ENCODE measurements at regions not wholly inside any gene's neighbourhood (a gene's known extent, or its start where the extent isn't known, plus 50 kb on each side); places are given as distances from the start of the nearest gene placed in this dataset.

- H3K36me3 Mint-ChIP-seq, result no peaks in the 10 kb centered on the region
- Histone ChIP-seq H3K9me3 (ENCODE audit: control insufficient read depth in 2 of 2, low read length in 2 of 2) (no peaks in the 10 kb centered on the region), H3K27ac (ENCODE audit: insufficient read depth, low read length, poor library complexity, severe bottlenecking) (no peak overlapping the region), H3K36me3 (ENCODE audit: control insufficient read depth, insufficient read depth, low read length) (no peaks in the 10 kb centered on the region), H3K27me3 (ENCODE audit: control insufficient read depth, insufficient read depth, low read length) (no peaks in the 10 kb centered on the region), H3K4me3 (ENCODE audit: low read depth, low read length) (no peak overlapping the region), H3K4me1 (ENCODE audit: control insufficient read depth, insufficient read depth, low read length, poor library complexity, severe bottlenecking) (no peaks in the 10 kb centered on the region)
- H3K4me1 Mint-ChIP-seq, result no peaks in the 10 kb centered on the region
- H3K27me3 Mint-ChIP-seq, result no peaks in the 10 kb centered on the region
- ATAC-seq (ENCODE audit: low read depth in 2 of 2), result no peak
- DNase-seq, result no peak
- no peak overlapping the region for H3K27ac Mint-ChIP-seq
- no peak overlapping the region for H3K4me3 Mint-ChIP-seq
- H3K9me3 Mint-ChIP-seq, result peaks cover 0 to 2% (median 0%) of the 10 kb centered on the region in 7 donors
Observed at GRCh38 chr12:61780435-61780834, 479.8 kb upstream of the USP15 start.

- H3K4me3 ChIP-seq (ENCODE audit: low read depth, low read length), result no peak overlapping the region
- H3K9me3 Mint-ChIP-seq, result peaks cover 0 to 7% (median 4%) of the 10 kb centered on the region in 7 donors
- no peak overlapping the region for H3K4me3 Mint-ChIP-seq
- no peaks in the 10 kb centered on the region for H3K4me1 ChIP-seq (ENCODE audit: control insufficient read depth, insufficient read depth, low read length, poor library complexity, severe bottlenecking)
- no peaks in the 10 kb centered on the region for H3K36me3 ChIP-seq (ENCODE audit: control insufficient read depth, insufficient read depth, low read length)
- no peaks in the 10 kb centered on the region for H3K27me3 Mint-ChIP-seq
- H3K36me3 Mint-ChIP-seq, result no peaks in the 10 kb centered on the region
- H3K27ac Mint-ChIP-seq, result no peak overlapping the region
- ATAC-seq (ENCODE audit: low read depth in 2 of 2) (no peak), DNase-seq (no peak)
- H3K4me1 Mint-ChIP-seq, result no peaks in the 10 kb centered on the region
- peaks cover 0 to 3% of the 10 kb centered on the region in 2 experiments for H3K9me3 ChIP-seq (ENCODE audit: control insufficient read depth in 2 of 2, low read length in 2 of 2)
- H3K27ac ChIP-seq (ENCODE audit: insufficient read depth, low read length, poor library complexity, severe bottlenecking), result no peak overlapping the region
- no peaks in the 10 kb centered on the region for H3K27me3 ChIP-seq (ENCODE audit: control insufficient read depth, insufficient read depth, low read length)
Observed at GRCh38 chr12:61781021-61781581, 479.1 kb upstream of the USP15 start.

- no peaks in the 10 kb centered on the region for H3K9me3 ChIP-seq (ENCODE audit: control insufficient read depth in 2 of 2, low read length in 2 of 2)
- H3K4me3 ChIP-seq (ENCODE audit: low read depth, low read length), result no peak overlapping the region
Observed at GRCh38 chr12:61796846-61797245, 463.4 kb upstream of the USP15 start.

GRCh38 chr12:61797266-61797665 lies 462.9 kb upstream of the USP15 start:
- no peak overlapping the region for H3K4me3 Mint-ChIP-seq

More at GRCh38 chr12:61796846-61797245, 463.4 kb upstream of the USP15 start:
- DNase-seq, result no peak
- no peak overlapping the region for H3K27ac Mint-ChIP-seq
- H3K36me3 ChIP-seq (ENCODE audit: control insufficient read depth, insufficient read depth, low read length), result no peaks in the 10 kb centered on the region
- no peaks in the 10 kb centered on the region for H3K27me3 ChIP-seq (ENCODE audit: control insufficient read depth, insufficient read depth, low read length)
- no peak overlapping the region for H3K4me3 Mint-ChIP-seq
- H3K4me1 ChIP-seq (ENCODE audit: control insufficient read depth, insufficient read depth, low read length, poor library complexity, severe bottlenecking), result no peaks in the 10 kb centered on the region
- H3K27me3 Mint-ChIP-seq, result no peaks in the 10 kb centered on the region
- no peaks in the 10 kb centered on the region for H3K36me3 Mint-ChIP-seq
- H3K9me3 Mint-ChIP-seq, result peaks cover 0 to 8% (median 2%) of the 10 kb centered on the region in 7 donors
- no peak overlapping the region for H3K27ac ChIP-seq (ENCODE audit: insufficient read depth, low read length, poor library complexity, severe bottlenecking)
- no peaks in the 10 kb centered on the region for H3K4me1 Mint-ChIP-seq
- no peak for ATAC-seq (ENCODE audit: low read depth in 2 of 2)

GRCh38 chr12:61798778-61799177 lies 461.4 kb upstream of the USP15 start:
- no peak overlapping the region for H3K27ac ChIP-seq (ENCODE audit: insufficient read depth, low read length, poor library complexity, severe bottlenecking)
- no peak for DNase-seq
- H3K4me3 Mint-ChIP-seq, result no peak overlapping the region
- H3K36me3 Mint-ChIP-seq, result no peaks in the 10 kb centered on the region
- no peaks in the 10 kb centered on the region for H3K4me1 Mint-ChIP-seq
- ATAC-seq (ENCODE audit: low read depth in 2 of 2), result no peak
- no peaks in the 10 kb centered on the region for H3K9me3 ChIP-seq (ENCODE audit: control insufficient read depth in 2 of 2, low read length in 2 of 2)
- no peak overlapping the region for H3K27ac Mint-ChIP-seq
- H3K4me1 ChIP-seq (ENCODE audit: control insufficient read depth, insufficient read depth, low read length, poor library complexity, severe bottlenecking), result no peaks in the 10 kb centered on the region
- H3K27me3 Mint-ChIP-seq, result no peaks in the 10 kb centered on the region
- no peaks in the 10 kb centered on the region for H3K36me3 ChIP-seq (ENCODE audit: control insufficient read depth, insufficient read depth, low read length)
- peaks cover 0 to 8% (median 2%) of the 10 kb centered on the region in 7 donors for H3K9me3 Mint-ChIP-seq
- no peak overlapping the region for H3K4me3 ChIP-seq (ENCODE audit: low read depth, low read length)
- H3K27me3 ChIP-seq (ENCODE audit: control insufficient read depth, insufficient read depth, low read length), result no peaks in the 10 kb centered on the region

More at GRCh38 chr12:61797266-61797665, 462.9 kb upstream of the USP15 start:
- H3K9me3 ChIP-seq (ENCODE audit: control insufficient read depth in 2 of 2, low read length in 2 of 2), result no peaks in the 10 kb centered on the region
- no peaks in the 10 kb centered on the region for H3K36me3 ChIP-seq (ENCODE audit: control insufficient read depth, insufficient read depth, low read length)
- H3K4me3 ChIP-seq (ENCODE audit: low read depth, low read length), result no peak overlapping the region
- H3K27me3 Mint-ChIP-seq, result no peaks in the 10 kb centered on the region
- peaks cover 0 to 8% (median 2%) of the 10 kb centered on the region in 7 donors for H3K9me3 Mint-ChIP-seq
- H3K27ac Mint-ChIP-seq, result no peak overlapping the region
- H3K4me1 ChIP-seq (ENCODE audit: control insufficient read depth, insufficient read depth, low read length, poor library complexity, severe bottlenecking), result no peaks in the 10 kb centered on the region
- H3K27ac ChIP-seq (ENCODE audit: insufficient read depth, low read length, poor library complexity, severe bottlenecking), result no peak overlapping the region
- H3K36me3 Mint-ChIP-seq, result no peaks in the 10 kb centered on the region
- ATAC-seq (ENCODE audit: low read depth in 2 of 2) (no peak), DNase-seq (no peak)
- no peaks in the 10 kb centered on the region for H3K4me1 Mint-ChIP-seq
- H3K27me3 ChIP-seq (ENCODE audit: control insufficient read depth, insufficient read depth, low read length), result no peaks in the 10 kb centered on the region

GRCh38 chr12:61804301-61804700 lies 455.9 kb upstream of the USP15 start:
- no peaks in the 10 kb centered on the region for H3K36me3 ChIP-seq (ENCODE audit: control insufficient read depth, insufficient read depth, low read length)
- no peak overlapping the region for H3K27ac ChIP-seq (ENCODE audit: insufficient read depth, low read length, poor library complexity, severe bottlenecking)
- H3K9me3 ChIP-seq (ENCODE audit: control insufficient read depth in 2 of 2, low read length in 2 of 2), result no peaks in the 10 kb centered on the region
- no peak for DNase-seq
- H3K4me3 ChIP-seq (ENCODE audit: low read depth, low read length), result no peak overlapping the region
- no peaks in the 10 kb centered on the region for H3K4me1 Mint-ChIP-seq
- no peak for ATAC-seq (ENCODE audit: low read depth in 2 of 2)
- no peak overlapping the region for H3K4me3 Mint-ChIP-seq
- H3K36me3 Mint-ChIP-seq, result no peaks in the 10 kb centered on the region
- H3K4me1 ChIP-seq (ENCODE audit: control insufficient read depth, insufficient read depth, low read length, poor library complexity, severe bottlenecking), result no peaks in the 10 kb centered on the region
- H3K27me3 ChIP-seq (ENCODE audit: control insufficient read depth, insufficient read depth, low read length), result no peaks in the 10 kb centered on the region
- H3K9me3 Mint-ChIP-seq, result peaks cover 0 to 24% (median 4%) of the 10 kb centered on the region in 7 donors
- H3K27ac Mint-ChIP-seq, result no peak overlapping the region
- H3K27me3 Mint-ChIP-seq, result no peaks in the 10 kb centered on the region

GRCh38 chr12:61808856-61809255 lies 451.3 kb upstream of the USP15 start:
- H3K4me1 ChIP-seq (ENCODE audit: control insufficient read depth, insufficient read depth, low read length, poor library complexity, severe bottlenecking), result no peaks in the 10 kb centered on the region
- H3K4me3 ChIP-seq (ENCODE audit: low read depth, low read length), result no peak overlapping the region
- no peaks in the 10 kb centered on the region for H3K36me3 ChIP-seq (ENCODE audit: control insufficient read depth, insufficient read depth, low read length)
- H3K27ac ChIP-seq (ENCODE audit: insufficient read depth, low read length, poor library complexity, severe bottlenecking), result no peak overlapping the region
- H3K27me3 Mint-ChIP-seq, result no peaks in the 10 kb centered on the region
- DNase-seq (no peak), ATAC-seq (ENCODE audit: low read depth in 2 of 2) (no peak)
- no peaks in the 10 kb centered on the region for H3K9me3 ChIP-seq (ENCODE audit: control insufficient read depth in 2 of 2, low read length in 2 of 2)
- H3K27ac Mint-ChIP-seq, result no peak overlapping the region
- H3K4me3 Mint-ChIP-seq, result no peak overlapping the region
- H3K36me3 Mint-ChIP-seq, result no peaks in the 10 kb centered on the region
- H3K4me1 Mint-ChIP-seq, result no peaks in the 10 kb centered on the region
- H3K9me3 Mint-ChIP-seq, result peaks cover 1 to 24% (median 5%) of the 10 kb centered on the region in 7 donors
- no peaks in the 10 kb centered on the region for H3K27me3 ChIP-seq (ENCODE audit: control insufficient read depth, insufficient read depth, low read length)

GRCh38 chr12:61810486-61810885 lies 449.7 kb upstream of the USP15 start:
- H3K9me3 ChIP-seq (ENCODE audit: control insufficient read depth in 2 of 2, low read length in 2 of 2), result no peaks in the 10 kb centered on the region
- H3K27me3 Mint-ChIP-seq, result no peaks in the 10 kb centered on the region
- H3K4me3 Mint-ChIP-seq, result no peak overlapping the region
- peaks cover 0 to 24% (median 10%) of the 10 kb centered on the region in 7 donors for H3K9me3 Mint-ChIP-seq
- no peaks in the 10 kb centered on the region for H3K4me1 ChIP-seq (ENCODE audit: control insufficient read depth, insufficient read depth, low read length, poor library complexity, severe bottlenecking)
- H3K27ac Mint-ChIP-seq, result no peak overlapping the region
- DNase-seq (no peak), ATAC-seq (ENCODE audit: low read depth in 2 of 2) (no peak)
- no peak overlapping the region for H3K4me3 ChIP-seq (ENCODE audit: low read depth, low read length)
- no peaks in the 10 kb centered on the region for H3K27me3 ChIP-seq (ENCODE audit: control insufficient read depth, insufficient read depth, low read length)
- H3K27ac ChIP-seq (ENCODE audit: insufficient read depth, low read length, poor library complexity, severe bottlenecking), result no peak overlapping the region
- H3K4me1 Mint-ChIP-seq, result no peaks in the 10 kb centered on the region
- no peaks in the 10 kb centered on the region for H3K36me3 Mint-ChIP-seq
- H3K36me3 ChIP-seq (ENCODE audit: control insufficient read depth, insufficient read depth, low read length), result no peaks in the 10 kb centered on the region
